Effector CD8-positive, alpha-beta T cell (primary cell): ENCODE measurements at regions not wholly inside any gene's neighbourhood (a gene's known extent, or its start where the extent isn't known, plus 50 kb on each side); places are given as distances from the start of the nearest gene placed in this dataset.
A peak's percentile ranks its signal among the peaks of the same experiment; 100 is the strongest.
"Not testable (repeated sequence)": the region's sequence is repeated elsewhere in the genome, so short reads cannot be mapped to it uniquely, and the experiment has no call there.

Experiments used
- DNase-seq: peaks from one replicate; lab custom pipeline; 2025; lab: John Stamatoyannopoulos, UW

DNA sequence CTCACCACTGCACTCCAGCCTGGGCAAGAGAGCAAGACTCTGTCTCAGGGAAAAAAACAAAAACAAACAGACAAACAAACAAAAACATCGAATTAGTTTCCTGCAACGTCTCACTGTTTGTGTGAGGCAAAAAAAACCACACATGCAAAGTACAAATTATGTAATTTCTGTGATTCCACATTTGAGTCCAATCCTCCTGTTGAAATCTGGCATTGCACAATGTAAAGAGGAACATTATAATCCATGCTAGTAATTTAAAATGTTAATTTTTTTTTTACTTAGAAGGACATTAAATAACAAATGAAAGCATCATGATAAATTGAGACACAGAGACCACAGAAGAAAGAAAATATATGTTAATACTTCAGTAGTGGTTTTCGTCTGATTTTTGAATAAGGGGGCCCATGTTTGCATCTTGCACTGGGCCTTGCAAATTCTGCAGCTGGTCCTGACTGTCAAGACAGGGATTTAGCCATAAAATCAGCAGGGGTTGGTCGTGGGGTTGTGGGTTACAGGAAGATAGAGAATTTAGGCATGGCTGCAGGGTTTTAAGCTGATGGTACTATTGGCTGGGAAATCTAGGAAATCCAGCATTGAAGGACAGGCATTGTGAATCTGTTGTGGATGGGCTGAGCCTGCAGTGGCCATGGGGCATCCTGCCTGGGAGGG, 102.6 kb upstream of the ALDH3B2 start:
- DNase-seq: no peak

DNA sequence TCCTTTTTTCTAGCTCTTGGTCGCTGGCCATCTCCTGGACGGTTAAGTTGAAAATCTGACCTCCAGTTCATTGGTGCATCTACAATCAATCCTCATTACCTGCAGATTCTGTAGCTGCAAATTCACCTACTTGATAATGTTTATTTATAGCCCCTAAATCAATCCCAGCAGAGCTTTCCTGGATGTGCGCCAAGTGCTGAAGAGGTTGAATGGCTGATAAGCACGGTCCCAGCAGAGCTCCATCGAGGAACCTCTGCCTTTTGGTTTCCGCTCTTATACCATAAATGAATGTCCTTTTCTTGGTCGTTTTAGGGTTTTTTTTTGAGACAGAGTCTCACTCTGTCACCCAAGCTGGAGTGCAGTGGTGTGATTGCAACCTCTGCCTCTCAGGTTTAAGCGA, 99.8 kb upstream of the ALDH3B2 start:
- DNase-seq: not testable (repeated sequence)

DNA sequence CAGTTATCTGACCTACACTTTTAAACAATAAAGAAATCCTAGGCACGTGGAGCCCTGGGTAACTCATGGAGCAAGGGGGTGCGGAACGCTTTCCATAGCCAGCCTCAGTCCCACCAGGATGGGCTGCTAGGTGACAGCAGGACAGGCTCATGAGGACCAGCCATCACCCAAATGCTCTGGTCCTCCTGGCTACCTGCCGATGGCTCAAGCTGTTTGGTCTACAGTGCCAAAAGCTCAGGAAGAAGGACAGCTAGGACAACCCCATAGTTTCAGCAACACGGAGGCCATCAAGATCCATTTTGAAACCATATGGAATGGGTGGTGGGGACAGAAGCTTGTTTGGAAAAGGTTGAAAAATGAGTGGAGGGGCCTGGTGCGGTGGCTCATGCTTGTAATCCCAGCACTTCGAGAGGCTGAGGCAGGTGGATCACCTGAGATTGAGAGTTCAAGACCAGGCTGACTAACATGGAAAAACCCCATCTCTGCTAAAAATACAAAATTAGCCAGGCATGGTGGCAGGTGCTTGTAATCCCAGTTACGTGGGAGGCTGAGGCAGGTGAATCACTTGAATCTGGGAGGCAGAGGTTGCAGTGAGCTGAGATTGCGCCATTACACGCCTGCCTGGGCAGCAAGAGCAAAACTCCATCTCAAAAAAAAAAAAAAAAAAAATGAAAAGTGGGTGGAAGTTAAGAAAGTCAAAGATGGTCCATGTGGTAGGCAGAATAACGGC, 93.7 kb upstream of the ALDH3B2 start:
- not testable (repeated sequence) for DNase-seq

DNA sequence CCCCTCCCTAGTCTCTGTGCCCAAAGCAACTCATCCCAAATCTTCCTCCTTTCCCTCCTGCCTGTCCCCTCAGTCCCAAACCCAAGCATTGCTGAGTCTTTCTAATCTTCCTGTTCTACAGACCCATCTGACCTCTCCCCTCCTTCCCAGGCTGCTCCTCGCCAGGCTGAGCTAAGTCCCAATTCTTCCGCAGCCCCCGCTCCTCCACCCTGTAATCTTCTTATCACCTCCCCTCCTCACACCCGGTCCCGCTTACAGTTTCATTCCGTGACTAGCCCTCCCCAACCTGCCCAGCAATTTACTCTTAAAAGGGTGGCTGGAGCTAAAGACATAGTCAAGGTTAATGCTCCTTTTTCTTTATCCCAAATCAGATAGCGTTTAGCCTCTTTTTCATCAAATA, 86.8 kb upstream of the ALDH3B2 start:
- not testable (repeated sequence) for DNase-seq

DNA sequence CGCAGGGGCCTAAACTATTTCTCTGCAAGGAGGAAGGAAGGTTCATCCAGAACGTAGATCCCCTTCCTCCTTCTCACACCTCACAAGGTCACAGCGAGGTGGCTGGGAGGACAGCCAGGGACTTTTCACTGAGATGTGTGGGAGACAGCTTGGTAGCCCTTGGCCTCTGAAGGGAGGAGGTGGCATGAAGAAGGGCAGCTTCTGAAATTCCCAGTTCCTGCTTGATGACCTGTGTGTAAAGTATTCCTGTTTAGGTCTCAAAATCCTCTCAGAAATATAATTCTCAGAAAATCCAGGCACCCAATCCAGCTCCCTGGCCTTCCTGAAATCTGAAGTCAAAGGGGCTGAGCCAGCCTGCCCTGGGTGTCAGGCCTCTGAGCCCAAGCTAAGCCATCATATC, 84.9 kb upstream of the ALDH3B2 start:
- DNase-seq: not testable (repeated sequence)

DNA sequence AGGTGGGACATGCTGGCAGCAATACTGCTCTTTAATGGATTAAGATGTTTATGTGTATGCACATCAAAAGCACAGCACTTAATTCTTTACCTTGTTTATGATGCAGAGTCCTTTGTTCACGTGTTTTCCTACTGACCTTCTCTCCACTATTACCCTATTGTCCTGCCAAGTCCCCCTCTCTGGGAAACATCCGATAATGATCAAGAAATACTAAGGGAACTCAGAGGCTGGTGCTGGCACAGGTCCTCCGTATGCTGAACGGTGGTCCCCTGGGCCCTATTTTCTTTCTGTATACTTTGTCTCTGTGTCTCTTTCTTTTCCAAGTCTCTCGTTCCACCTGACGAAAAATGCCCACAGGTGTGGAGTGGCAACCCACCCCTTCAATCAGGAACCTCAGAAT, 84.0 kb upstream of the ALDH3B2 start:
- not testable (repeated sequence) for DNase-seq

DNA sequence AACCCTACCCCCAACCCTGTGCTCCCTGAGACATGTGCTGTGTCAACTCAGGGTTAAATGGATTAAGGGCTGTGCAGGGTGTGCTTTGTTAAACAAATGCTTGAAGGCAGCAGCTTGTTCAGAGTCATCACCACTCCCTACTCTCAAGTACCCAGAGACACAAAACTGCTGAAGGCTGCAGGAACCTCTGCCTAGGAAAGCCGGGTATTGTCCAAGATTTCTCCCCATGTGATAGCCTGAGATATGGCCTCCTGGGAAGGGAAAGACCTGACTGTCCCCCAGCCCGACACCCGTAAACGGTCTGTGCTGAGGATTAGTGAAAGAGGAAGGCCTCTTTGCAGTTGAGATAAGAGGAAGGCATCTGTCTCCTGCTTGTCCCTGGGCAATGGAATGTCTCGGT, 83.6 kb upstream of the ALDH3B2 start:
- not testable (repeated sequence) for DNase-seq

DNA sequence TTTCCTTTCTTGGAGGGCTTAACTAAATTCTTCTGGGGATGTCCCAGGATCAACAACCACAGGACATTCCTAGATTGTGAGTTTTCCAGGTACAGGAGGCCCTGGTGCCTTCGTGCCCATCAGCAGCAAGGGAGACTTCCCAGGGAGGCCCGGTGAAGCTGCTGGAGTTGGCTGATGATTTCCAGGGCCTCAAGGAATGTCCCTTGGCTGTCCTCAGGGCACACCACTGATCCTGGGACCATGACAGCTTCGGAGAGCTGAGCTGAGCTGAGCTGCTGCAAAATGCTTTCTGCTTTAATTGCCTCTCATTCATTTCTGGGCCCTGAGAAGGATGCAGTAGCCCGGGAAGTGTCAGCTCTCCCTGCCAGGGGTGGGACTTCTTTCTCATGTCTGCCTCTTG, 79.4 kb upstream of the ALDH3B2 start:
- DNase-seq: not testable (repeated sequence)

DNA sequence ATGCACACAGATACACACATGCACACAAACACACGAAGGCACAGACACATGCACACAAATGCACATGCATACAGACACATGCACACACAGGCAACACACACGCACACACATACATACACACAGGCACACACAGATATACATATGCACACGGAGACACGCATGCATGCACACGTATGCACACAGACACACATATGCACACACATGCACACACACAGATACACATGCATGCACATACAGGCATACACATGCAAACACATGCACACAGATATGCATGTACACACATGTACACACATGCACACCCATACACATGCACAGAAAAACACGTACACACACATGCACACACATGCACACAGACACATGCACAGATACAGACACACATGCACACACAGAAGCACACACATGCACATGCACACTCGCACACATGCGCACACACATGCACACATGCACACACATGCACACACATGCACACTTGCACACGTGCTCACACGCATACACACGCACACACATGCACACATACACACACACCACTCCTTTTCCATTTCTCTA, 70.8 kb upstream of the ALDH3B2 start:
- no peak for DNase-seq

DNA sequence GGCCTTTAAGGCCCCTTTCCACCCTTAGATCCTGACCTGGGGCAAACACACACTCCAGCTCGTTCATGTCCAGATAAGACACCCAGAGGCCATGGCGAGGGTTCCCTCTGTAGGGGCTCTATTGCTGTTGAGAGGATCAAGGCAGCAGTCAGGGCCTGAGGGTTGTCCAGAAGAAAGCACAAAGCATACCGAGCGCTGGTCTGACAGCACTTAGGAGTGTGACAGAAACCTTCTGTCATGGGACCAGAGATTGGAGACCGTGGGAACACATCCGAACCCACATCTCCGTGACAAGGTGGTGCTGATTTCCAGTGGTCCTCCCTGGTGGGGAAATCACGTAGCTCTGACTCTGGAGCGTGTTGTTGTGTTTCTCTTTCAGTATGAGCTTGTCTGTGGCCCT, 69.8 kb upstream of the ALDH3B2 start:
- DNase-seq: not testable (repeated sequence)

DNA sequence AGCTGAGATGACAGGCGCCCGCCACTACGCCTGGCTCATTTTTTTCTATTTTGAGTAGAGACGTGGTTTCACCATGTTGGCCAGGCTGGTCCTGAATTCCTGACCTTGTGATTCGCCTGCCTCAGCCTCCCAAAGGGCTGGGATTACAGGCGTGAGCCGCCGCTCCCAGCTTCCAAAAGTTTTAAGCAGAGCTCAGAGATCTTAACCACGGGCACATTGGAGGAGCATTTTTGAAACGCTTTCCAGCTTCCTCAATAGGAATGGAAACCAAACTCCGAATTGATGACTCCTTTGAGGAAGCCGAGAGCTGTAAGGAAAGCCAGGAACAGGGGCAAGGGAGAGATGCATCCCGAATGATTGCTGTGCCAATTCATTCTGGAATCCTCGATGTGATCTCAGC, 63.8 kb upstream of the ALDH3B2 start:
- DNase-seq: not testable (repeated sequence)

DNA sequence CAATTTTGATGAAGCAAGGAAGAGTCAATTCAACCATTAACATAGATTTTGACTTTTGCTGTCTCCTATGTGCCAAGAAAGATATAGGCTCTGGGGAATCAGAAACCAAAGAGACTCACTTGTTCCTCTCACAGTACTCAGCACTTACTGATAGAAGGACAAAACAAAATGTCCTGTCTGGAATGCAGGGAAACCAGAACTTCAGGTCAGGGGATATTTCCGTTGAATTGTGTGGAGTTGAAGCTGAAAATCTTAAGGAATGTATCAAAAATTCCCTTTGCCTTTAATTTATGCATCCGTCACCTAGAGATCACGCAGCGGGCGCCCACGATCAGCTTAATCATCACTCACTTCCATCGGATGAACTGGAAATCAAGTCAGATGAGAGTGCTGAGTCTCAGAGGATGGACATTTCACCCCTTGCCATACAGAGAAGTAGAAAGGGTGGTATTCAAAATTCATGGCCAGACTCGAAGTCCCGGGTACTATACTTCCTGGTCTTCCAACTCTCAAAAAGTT, 63.2 kb upstream of the ALDH3B2 start:
- DNase-seq: not testable (repeated sequence)

DNA sequence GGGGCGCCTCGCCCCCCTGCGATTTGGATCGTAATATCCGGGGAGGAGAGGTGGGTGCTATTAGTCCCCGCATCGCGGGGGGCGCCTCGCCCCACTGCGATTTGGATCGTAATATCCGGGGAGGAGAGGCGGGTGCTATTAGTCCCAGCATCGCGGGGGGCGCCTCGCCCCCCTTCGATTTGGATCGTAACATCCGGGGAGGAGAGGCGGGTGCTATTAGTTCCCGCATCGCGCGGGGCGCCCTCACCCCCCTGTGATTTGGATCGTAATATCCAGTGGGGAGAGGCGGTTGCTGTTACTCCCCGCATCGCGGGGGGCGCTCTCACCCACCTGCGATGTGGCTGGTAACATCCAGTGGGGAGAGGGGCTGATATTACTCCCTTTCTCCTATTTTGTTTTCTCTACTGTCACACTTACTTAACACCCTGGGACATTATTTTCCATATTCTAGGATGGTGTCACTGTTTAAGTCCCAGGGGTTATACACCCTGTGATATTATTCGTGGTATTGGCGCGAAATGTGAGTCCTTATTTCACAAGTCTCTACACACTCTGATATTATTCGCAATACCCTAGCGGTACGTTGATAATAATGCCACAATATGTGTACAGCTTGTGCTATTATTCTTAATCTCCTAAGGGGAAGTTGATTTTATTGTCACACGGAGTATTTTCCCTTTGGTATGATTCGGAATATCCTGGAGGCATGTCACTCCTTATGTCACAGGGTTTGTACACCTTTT, 57.8 kb upstream of the ALDH3B2 start:
- DNase-seq: peak; percentile 75

DNA sequence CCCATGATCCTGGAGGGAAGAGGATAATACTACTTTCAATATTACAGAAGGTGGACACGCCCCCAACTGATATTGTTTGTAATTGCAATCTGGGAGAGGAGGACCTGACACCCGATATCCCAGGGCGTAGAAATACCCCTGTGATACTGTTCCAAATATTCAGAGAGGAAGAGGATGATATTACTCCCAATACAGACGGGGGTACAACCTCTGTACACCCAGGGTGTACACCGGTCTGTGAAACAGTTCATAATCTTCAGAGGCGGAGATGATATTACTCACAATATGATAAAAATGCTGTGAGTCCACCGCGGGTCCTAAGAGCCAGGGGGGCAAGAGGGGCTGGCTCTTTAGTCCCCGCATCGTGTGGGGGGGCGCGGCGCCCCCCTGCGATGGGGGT, 57.2 kb upstream of the ALDH3B2 start:
- DNase-seq: no peak

DNA sequence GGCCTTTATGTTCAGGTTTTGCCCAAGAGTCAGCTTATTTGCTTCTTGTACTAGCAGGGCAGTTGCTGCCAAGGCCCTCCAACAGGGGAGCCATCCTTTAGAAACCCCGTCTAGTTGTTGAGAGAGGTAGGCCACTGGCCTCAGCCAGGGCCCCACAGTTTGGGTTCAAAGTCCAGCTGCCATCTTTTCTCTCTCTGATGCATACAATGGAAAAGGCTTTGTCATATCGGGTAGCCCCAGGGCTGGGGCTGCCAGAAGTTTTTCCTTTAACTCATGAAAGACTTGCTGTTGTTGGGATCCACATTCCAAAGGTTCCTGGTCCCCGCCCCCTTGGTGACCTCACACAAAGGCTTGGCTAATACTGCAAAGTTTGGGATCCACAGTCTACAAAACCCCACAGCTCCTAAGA, 53.7 kb upstream of the ALDH3B2 start:
- DNase-seq: not testable (repeated sequence)

DNA sequence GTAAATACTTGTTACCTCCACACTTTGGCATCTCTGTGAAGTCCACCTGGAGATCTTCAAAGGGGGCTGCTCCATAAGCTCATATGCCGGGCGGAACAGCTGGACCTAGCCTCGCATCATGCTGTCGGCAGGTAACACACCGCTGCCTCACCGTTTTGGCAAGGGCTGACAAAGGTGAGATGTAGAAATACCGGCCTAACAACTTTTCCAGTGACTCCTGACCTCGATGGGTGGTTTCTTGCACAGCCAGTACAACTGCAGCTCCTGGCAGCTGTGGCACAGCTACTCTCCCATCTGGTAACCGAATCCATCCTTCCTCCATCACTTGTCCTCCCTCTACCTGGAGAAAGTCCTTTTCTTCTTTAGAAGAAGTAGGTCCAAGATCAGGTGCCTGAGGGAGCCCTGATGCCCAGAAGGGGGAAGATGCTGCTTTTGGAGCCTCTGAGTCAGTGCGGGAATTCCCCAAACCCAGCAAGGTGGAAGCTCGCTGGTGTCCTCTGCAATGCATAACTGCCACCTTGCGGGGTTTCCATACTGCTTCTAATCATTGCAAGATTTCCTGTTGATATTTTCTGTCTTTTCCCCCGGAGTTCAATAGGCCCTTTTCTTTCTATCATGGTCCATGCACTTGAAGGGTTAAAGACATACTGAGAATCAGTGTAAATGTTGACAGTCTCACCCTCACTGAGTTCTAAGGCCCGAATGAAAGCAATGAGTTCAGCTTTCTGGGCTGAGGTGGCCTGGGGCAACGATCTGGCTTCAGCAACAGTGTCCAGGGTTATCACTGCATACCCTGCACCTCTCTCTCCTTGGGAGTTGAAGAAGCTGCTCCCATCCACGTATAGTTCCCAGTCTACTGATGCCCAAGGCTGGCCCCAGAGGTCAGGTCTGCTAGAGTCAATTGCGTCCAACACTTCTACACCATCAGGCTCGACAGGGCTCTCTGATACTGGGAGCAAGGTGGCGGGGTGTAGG, 52.9 kb upstream of the ALDH3B2 start:
- DNase-seq: not testable (repeated sequence)
